Globus pallidus (tissue), 1 donor: ENCODE measurements at regions not wholly inside any gene's neighbourhood (a gene's known extent, or its start where the extent isn't known, plus 50 kb on each side); places are given as distances from the start of the nearest gene placed in this dataset.

Experiments used
- DNase-seq: peaks from one replicate; pipeline ENCODE4 v3.0.0-alpha.2; 2015; ENCODE audit warnings: low spot score

GRCh38 chr13:77838271-77838670, 80.4 kb downstream of the EDNRB start:
- no peak for DNase-seq

GRCh38 chr13:77836423-77836822, 82.2 kb downstream of the EDNRB start:
- no peak for DNase-seq

GRCh38 chr13:77833331-77833863, 85.2 kb downstream of the EDNRB start:
- DNase-seq: peak; percentile 60

DNA sequence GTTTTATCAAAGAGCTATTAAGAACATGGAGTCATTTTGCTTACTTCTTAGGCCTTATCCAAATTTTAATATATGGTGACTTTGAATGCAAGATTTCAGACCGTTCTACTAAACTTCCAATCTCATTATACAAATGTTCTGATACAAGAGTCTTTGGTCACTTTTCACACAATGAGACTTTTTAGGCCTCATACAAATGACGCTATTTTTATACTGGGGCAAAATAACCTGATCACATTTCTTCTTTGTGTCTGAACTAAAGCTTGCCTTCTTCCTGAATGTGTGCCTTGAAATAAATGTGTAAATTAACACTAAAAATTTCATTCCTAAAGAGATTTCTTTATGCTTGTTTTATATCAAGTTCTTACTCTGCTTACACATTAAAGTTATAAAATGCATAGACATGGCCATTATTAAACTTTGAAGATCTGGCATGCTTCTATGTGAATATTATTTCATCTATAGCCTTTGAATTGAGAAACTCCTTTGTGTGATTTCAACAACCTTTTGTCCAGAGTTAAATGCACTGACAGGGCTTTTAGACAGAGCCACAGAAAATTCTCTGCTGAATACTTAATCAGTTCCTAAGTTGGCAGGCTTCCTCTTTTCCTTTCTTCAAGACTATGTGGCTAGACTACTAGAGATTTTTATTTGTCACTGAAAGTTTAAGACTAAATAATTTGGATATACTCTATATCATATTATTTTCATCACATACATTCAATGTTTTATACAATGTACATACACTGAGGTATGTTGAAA, 86.1 kb downstream of the EDNRB start:
- peak; percentile 79 for DNase-seq

GRCh38 chr13:77831866-77832265, 86.8 kb downstream of the EDNRB start:
- DNase-seq: peak; percentile 33

DNA sequence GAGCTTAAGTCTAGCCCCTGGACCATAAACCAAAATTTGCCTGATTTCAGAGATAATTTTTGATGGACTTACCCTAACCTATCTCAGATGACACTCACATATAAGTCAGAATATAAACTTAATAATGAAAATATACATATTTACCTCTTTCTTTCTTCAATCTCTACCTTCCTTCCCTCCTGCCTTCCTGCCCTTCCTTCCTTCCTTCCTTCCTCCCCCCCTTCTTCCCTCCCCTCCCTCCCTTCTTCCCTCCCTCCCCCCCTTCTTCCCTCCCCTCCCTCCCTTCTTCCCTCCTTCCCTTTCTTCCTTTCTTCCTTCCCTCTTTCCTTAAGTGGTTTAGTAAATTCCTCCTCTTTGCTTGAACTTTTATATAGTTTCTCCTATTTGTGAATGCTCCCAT, 88.7 kb downstream of the EDNRB start:
- DNase-seq: no peak

DNA sequence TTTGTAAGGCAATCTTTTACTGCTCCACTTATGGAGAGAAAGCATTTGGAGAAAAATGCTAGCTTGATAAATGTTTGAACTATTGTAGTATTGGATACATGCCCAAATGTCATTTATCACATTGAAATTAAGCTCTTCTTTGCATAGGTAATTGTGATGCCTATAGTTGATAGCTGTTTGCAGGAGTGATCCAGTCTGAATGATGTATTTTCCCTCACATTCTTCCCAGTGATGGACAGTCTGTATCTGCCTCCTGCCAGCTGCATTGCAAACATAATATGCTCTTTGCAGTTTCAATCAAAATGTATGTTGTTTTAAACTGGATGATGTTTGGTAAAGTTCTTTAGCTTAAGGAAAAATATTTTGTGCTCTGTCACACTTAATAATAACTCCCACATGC, 89.8 kb downstream of the EDNRB start:
- DNase-seq: no peak

- DNase-seq: no peak
Measured at GRCh38 chr13:77827332-77827731, 91.3 kb downstream of the EDNRB start.

GRCh38 chr13:77820431-77821149, 98.0 kb downstream of the EDNRB start:
- DNase-seq: no peak

GRCh38 chr13:77817521-77817920, 101.1 kb downstream of the EDNRB start:
- DNase-seq: no peak

GRCh38 chr13:77815330-77815729, 103.3 kb downstream of the EDNRB start:
- no peak for DNase-seq
